Caki2 (cell line): ENCODE measurements at regions not wholly inside any gene's neighbourhood (a gene's known extent, or its start where the extent isn't known, plus 50 kb on each side); places are given as distances from the start of the nearest gene placed in this dataset.

Experiments
- DNase-seq: peaks from one replicate; pipeline ENCODE4 v3.0.0-alpha.2; 2015; ENCODE audit warnings: low read depth
- in situ Hi-C: cut with HindIII; loops from 2 replicates; pipeline ENCODE4 v1.10.0; 2016; ENCODE audit warnings: low sequenced_read_pairs, low pct_unique_long_range_greater_than_20kb, mixed read lengths

GRCh38 chr1:62917314-62917713 lies 133.4 kb downstream of the ATG4C start:
- in situ Hi-C loops = no loop called here
- no peak for DNase-seq

GRCh38 chr1:62917805-62918204 lies 133.9 kb downstream of the ATG4C start:
- no peak for DNase-seq
- in situ Hi-C loops = no loop called here

- in situ Hi-C loops = no loop called here
- DNase-seq = no peak
These were observed 134.8 kb downstream of the ATG4C start for GRCh38 chr1:62918700-62919099.

- DNase-seq = no peak
- in situ Hi-C loops = no loop called here
These were observed 138.1 kb downstream of the ATG4C start for GRCh38 chr1:62922006-62922405.

- in situ Hi-C loops = no loop called here
- DNase-seq = no peak
These were observed 141.3 kb downstream of the ATG4C start for GRCh38 chr1:62924983-62925790.

DNA sequence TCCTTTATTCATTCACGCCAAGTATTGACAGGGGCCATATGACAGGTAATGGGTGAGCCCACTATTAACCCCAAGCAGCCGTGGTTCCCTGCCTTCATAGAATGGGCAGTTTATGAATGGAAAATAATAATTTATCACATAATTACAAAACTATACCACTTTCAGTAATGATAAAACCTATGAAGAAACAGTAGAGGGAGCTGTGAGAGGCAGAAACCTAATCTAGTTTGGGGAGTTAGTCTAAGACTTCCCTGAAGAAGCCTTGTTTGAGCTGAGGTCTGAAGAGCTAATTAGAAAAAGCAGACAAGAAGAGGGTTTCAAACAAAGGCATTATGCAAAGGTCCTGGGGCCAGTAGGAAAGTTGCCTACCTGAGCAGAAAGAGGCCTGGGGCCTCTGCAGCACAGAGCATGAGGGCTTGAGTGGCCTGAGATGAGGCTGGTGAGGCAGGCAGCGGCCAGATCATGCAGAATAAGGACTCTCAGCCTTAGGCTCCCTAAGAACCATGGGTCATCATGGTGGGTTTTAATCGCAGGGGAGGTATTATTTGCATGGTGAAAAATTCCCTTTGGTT lies 142.8 kb downstream of the ATG4C start:
- in situ Hi-C loops = no loop called here

DNA sequence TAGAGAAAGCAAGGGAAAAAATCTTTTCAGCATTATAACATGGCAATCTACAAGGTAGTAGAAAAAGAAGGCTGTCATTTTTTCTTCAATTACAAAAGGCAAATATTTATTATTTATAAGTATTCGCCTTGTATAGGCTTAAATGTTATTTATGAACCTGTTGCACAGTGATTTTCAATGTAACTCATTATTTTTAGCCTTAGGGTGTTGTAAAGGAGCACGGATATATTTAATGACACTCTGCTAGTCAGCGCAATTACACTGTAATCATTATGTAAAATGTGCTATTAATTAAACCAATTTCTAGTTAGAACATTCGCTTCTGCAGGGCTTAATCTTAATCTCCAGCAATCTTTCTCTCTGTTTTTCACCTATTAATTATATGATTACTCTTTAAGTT lies 145.0 kb downstream of the ATG4C start:
- in situ Hi-C loops = no loop called here

More for the DNA sequence above, 142.8 kb downstream of the ATG4C start:
- DNase-seq = no peak

GRCh38 chr1:62937634-62938296 lies 153.8 kb downstream of the ATG4C start:
- in situ Hi-C loops = no loop called here

More for the DNA sequence above, 145.0 kb downstream of the ATG4C start:
- no peak for DNase-seq

DNA sequence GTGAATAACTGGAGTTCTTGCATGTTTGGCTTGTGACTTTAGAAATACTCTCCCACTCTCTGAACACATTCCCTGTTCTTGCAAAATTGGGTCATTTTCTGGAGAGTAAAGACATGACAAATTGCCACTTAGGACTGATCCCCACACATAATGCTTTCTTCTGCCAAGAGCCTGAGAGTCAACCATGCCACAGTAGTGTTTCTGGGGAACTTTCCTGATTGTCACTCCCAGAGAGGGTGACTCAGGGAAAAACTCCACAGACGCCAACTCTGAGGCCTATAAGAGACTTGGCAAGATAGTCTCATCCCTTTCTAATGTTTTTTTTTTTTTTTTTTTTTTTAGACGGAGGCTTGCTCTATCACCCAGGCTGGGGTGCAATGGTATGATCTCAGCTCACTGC lies 157.8 kb downstream of the ATG4C start:
- no peak for DNase-seq
- in situ Hi-C loops = no loop called here

More at GRCh38 chr1:62937634-62938296, 153.8 kb downstream of the ATG4C start:
- no peak for DNase-seq

- no peak for DNase-seq
- in situ Hi-C loops = no loop called here
These were observed 162.6 kb downstream of the ATG4C start for GRCh38 chr1:62946511-62946910.

DNA sequence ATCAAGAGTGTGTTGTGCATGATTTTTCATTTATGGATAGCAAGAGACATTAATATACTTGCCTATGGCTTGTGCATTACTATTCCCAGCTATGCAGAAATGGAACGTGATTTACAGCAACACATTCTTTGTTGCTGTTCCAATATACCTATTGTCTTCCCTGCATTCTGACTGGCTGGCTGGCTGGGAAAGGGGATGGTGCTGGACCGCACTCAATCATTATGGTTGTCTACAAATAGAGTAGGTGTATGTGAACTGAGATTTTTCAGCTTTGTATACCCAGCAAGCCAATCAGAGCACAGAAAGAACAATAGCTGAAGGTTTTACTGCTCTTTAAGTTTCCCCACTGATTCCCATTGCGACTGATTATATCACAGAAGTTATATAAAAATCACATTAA lies 167.5 kb downstream of the ATG4C start:
- in situ Hi-C loops = no loop called here
- no peak for DNase-seq

DNA sequence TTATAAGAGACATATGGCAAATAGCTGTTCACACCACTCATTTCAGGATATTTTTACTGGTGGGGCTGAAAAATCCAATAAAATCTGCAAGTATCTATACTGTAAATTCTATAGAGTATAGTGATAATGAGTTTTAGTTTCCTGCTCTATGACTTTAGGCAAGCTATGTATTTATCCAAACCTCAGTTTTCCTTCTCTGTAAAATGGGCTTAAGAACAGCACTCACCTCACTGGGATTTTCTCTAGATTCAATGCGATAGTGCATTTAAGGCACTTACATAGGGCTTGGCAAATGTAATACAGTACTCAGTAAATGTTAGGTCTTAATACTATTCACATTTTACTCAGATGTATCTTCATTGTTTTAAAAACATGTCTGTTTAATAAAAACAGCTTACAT lies 168.7 kb downstream of the ATG4C start:
- in situ Hi-C loops = no loop called here
- DNase-seq = no peak

GRCh38 chr1:62953633-62954032 lies 169.7 kb downstream of the ATG4C start:
- in situ Hi-C loops = no loop called here
- no peak for DNase-seq

- in situ Hi-C loops = no loop called here
- DNase-seq = no peak
These were observed 170.8 kb downstream of the ATG4C start for GRCh38 chr1:62954758-62955157.

DNA sequence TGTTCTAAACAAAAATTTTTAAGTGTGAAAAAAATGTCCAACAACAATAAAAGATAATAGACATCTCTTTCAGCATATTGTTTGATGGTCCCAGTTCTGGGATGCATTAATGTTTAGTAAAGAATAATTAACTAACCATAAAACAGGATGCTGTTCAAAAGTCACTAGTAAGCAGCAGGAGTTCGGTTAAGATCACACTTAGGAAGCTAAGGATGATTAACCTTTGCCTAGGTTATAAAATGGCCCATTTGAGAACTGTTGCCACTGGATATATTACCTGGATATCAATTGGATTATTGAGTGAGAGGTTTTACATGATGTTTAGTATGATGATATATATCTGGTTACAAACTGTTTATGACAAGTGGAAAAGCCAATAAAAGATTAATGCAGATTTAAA lies 171.7 kb downstream of the ATG4C start:
- no peak for DNase-seq
- in situ Hi-C loops = no loop called here

GRCh38 chr1:62962014-62962812 lies 178.3 kb downstream of the ATG4C start:
- in situ Hi-C loops = no loop called here
- DNase-seq = no peak

DNA sequence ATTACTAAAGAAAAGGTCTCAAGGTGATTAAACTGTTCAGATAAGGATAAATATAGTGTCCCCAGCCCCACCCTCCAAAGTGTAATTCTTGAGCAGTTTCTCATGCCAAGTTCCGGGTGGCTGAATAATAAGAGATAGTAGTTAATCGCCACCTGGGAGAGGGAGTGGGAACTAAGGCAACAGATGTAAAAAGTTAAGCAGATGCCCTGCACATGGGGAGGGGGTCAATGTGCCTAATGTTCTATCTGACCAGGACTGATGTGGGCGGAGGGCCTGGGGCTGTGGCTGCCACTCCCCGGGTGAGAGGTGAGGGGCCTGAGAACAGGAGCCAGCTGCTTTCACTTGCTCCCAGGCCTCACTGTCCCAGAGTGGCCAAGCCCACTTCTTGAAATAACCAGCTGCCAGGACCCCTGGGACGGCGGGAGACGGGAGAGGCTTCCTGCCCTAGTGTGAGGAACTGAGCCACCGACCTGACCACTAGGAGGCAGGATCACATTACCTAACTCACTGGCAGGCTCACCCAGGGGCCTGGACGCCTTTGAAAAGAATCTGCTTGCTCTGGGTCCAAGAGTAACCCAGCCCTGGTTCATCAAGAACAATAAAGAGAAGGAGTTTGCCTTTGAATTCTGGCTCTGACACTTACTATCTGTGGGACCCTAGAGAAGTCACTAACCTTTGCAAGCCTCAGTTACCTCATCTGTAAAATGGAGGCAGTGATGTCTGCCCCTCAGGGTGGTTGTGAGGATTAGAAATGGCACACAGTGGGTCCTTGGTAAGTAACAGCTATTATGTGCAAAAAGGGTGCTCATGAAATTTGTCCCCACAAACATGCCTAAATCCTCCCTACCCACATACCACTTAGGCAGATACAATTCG lies 179.2 kb downstream of the ATG4C start:
- in situ Hi-C loops = no loop called here
- peak; percentile 1 for DNase-seq

GRCh38 chr1:62964141-62964540 lies 180.2 kb downstream of the ATG4C start:
- in situ Hi-C loops = no loop called here
- no peak for DNase-seq
